ENCODE measurements at regions not wholly inside any gene's neighbourhood (a gene's known extent, or its start where the extent isn't known, plus 50 kb on each side); places are given as distances from the start of the nearest gene placed in this dataset.

DNA sequence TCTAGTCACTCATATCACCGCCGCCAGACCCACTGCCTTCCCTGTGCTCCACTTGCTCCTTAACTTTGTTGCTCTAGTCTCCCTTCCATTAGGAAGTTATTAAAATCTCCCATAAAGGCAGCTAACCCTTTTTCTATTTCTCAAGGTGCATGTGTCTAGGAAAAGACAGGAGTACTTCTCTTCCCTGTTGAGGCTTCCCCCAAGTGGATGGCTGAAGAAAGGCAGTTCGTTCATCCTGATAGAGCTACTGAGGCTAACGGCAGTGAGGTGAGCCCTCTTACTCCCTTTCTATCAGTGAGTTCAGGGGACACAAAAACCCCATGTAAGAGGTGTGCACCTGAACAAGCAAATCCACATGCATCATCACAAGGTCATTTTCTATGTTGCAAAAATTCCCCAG is 397.8 kb downstream of the IGSF11 start:
- TF ChIP-seq ETV6 (IDR thresholded peaks at IDR 0.05; ENCODE audit: borderline replicate concordance in 1 of 2, low read depth in 2 of 2, low read length in 1 of 2) (no peak), ETV6 (CRISPR knock-in tag; IDR thresholded peaks at IDR 0.05; ENCODE audit: borderline replicate concordance) (no peak), ZNF668 (CRISPR knock-in tag; IDR thresholded peaks at IDR 0.05) (no peak), NFE2L1 (tag; IDR thresholded peaks at IDR 0.05; ENCODE audit: borderline replicate concordance, low read depth) (no peak), POLR2B (IDR thresholded peaks at IDR 0.05; ENCODE audit: low read depth, partially characterized antibody) (no peak), GTF2F1 (IDR thresholded peaks at IDR 0.05; ENCODE audit: low read depth, low read length) (no peak), ZNF354B (CRISPR knock-in tag; IDR thresholded peaks at IDR 0.05) (no peak), PHF8 (IDR thresholded peaks at IDR 0.05; ENCODE audit: borderline replicate concordance, low read length) (no peak), U2AF2 (optimal IDR thresholded peaks at IDR 0.05; ENCODE audit: low read depth, low read length) (no peak)
- TF ChIP-seq, protein P1, sequence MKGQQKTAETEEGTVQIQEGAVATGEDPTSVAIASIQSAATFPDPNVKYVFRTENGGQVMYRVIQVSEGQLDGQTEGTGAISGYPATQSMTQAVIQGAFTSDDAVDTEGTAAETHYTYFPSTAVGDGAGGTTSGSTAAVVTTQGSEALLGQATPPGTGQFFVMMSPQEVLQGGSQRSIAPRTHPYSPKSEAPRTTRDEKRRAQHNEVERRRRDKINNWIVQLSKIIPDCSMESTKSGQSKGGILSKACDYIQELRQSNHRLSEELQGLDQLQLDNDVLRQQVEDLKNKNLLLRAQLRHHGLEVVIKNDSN (CRISPR knock-in tag; IDR thresholded peaks at IDR 0.05): no peak
- TF ChIP-seq, protein P2, sequence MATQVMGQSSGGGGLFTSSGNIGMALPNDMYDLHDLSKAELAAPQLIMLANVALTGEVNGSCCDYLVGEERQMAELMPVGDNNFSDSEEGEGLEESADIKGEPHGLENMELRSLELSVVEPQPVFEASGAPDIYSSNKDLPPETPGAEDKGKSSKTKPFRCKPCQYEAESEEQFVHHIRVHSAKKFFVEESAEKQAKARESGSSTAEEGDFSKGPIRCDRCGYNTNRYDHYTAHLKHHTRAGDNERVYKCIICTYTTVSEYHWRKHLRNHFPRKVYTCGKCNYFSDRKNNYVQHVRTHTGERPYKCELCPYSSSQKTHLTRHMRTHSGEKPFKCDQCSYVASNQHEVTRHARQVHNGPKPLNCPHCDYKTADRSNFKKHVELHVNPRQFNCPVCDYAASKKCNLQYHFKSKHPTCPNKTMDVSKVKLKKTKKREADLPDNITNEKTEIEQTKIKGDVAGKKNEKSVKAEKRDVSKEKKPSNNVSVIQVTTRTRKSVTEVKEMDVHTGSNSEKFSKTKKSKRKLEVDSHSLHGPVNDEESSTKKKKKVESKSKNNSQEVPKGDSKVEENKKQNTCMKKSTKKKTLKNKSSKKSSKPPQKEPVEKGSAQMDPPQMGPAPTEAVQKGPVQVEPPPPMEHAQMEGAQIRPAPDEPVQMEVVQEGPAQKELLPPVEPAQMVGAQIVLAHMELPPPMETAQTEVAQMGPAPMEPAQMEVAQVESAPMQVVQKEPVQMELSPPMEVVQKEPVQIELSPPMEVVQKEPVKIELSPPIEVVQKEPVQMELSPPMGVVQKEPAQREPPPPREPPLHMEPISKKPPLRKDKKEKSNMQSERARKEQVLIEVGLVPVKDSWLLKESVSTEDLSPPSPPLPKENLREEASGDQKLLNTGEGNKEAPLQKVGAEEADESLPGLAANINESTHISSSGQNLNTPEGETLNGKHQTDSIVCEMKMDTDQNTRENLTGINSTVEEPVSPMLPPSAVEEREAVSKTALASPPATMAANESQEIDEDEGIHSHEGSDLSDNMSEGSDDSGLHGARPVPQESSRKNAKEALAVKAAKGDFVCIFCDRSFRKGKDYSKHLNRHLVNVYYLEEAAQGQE (IDR thresholded peaks at IDR 0.05; ENCODE audit: borderline replicate concordance): no peak
- TF ChIP-seq, protein P2 (CRISPR knock-in tag; IDR thresholded peaks at IDR 0.05; ENCODE audit: low read depth): no peak
- TF ChIP-seq, protein P3, sequence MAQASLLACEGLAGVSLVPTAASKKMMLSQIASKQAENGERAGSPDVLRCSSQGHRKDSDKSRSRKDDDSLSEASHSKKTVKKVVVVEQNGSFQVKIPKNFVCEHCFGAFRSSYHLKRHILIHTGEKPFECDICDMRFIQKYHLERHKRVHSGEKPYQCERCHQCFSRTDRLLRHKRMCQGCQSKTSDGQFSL (CRISPR knock-in tag; IDR thresholded peaks at IDR 0.05): no peak
- TF ChIP-seq, protein P3 (tag; IDR thresholded peaks at IDR 0.05): no peak
- TF ChIP-seq, protein P4, sequence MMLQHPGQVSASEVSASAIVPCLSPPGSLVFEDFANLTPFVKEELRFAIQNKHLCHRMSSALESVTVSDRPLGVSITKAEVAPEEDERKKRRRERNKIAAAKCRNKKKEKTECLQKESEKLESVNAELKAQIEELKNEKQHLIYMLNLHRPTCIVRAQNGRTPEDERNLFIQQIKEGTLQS (IDR thresholded peaks at IDR 0.05): no peak
- TF ChIP-seq, protein P4 (CRISPR knock-in tag; conservative IDR thresholded peaks at IDR 0.05): no peak

Measured in K562 (cell line).